ENCODE measurements at regions not wholly inside any gene's neighbourhood (a gene's known extent, or its start where the extent isn't known, plus 50 kb on each side); places are given as distances from the start of the nearest gene placed in this dataset.
"Not testable (repeated sequence)": the region's sequence is repeated elsewhere in the genome, so short reads cannot be mapped to it uniquely, and the experiment has no call there.

- H3K4me3 ChIP-seq, result no peak overlapping the region
- H3K9me3 ChIP-seq, result no peaks in the 10 kb centered on the region
- H3K36me3 ChIP-seq, result no peaks in the 10 kb centered on the region
- no peaks in the 10 kb centered on the region for H3K27me3 ChIP-seq
- TF ChIP-seq POLR2A (IDR thresholded peaks at IDR 0.05), result no peak
- TF ChIP-seq CTCF (IDR thresholded peaks at IDR 0.05), result no peak
- intact Hi-C loops (cut with DNase I), result no loop called here
- 37 to 62% methylated on average over 2 of the region's 2 CpGs for WGBS, 2 donors
- H3K4me1 ChIP-seq, result no peaks in the 10 kb centered on the region
- H3K27ac ChIP-seq, result no peak overlapping the region
- no peak for DNase-seq
These were observed 99.0 kb upstream of the FOXQ1 start for GRCh38 chr6:1212919-1213318.

- not testable (repeated sequence) for H3K4me1 ChIP-seq
These were observed 99.8 kb upstream of the FOXQ1 start for GRCh38 chr6:1212138-1212537.

GRCh38 chr6:1210631-1211030 is 101.3 kb upstream of the FOXQ1 start:
- H3K9me3 ChIP-seq; intact Hi-C loops (cut with DNase I); DNase-seq; H3K27ac ChIP-seq; H3K4me1 ChIP-seq; H3K36me3 ChIP-seq; H3K4me3 ChIP-seq; H3K27me3 ChIP-seq: not testable (repeated sequence)
- 67 to 70% methylated on average over 1 of the region's 1 CpG for WGBS, 2 donors

More at GRCh38 chr6:1212138-1212537, 99.8 kb upstream of the FOXQ1 start:
- H3K4me3 ChIP-seq; H3K9me3 ChIP-seq; H3K27ac ChIP-seq; DNase-seq; H3K36me3 ChIP-seq; H3K27me3 ChIP-seq; intact Hi-C loops (cut with DNase I): not testable (repeated sequence)

- no peaks in the 10 kb centered on the region for H3K36me3 ChIP-seq
- no peak overlapping the region for H3K27ac ChIP-seq
- intact Hi-C loops (cut with DNase I), result no loop called here
- no peak for TF ChIP-seq POLR2A (IDR thresholded peaks at IDR 0.05)
- no peak for TF ChIP-seq CTCF (IDR thresholded peaks at IDR 0.05)
- WGBS, 2 donors, result 80 to 82% methylated on average over 2 of the region's 2 CpGs
- no peak for DNase-seq
- no peak overlapping the region for H3K4me3 ChIP-seq
- H3K4me1 ChIP-seq, result no peaks in the 10 kb centered on the region
- no peaks in the 10 kb centered on the region for H3K27me3 ChIP-seq
- H3K9me3 ChIP-seq, result no peaks in the 10 kb centered on the region
These were observed 103.0 kb upstream of the FOXQ1 start for GRCh38 chr6:1208876-1209275.

GRCh38 chr6:1203546-1203945 is 108.4 kb upstream of the FOXQ1 start:
- TF ChIP-seq CTCF (IDR thresholded peaks at IDR 0.05) (no peak), POLR2A (IDR thresholded peaks at IDR 0.05) (no peak)
- H3K4me1 ChIP-seq, result no peaks in the 10 kb centered on the region
- H3K9me3 ChIP-seq, result no peaks in the 10 kb centered on the region
- no peaks in the 10 kb centered on the region for H3K36me3 ChIP-seq
- 77 to 78% methylated on average over 4 to 5 of the region's 5 CpGs for WGBS, 2 donors
- no peak overlapping the region for H3K27ac ChIP-seq
- no peak for DNase-seq
- intact Hi-C loops (cut with DNase I), result no loop called here
- no peak overlapping the region for H3K4me3 ChIP-seq
- H3K27me3 ChIP-seq, result no peaks in the 10 kb centered on the region

GRCh38 chr6:1202201-1202600 is 109.7 kb upstream of the FOXQ1 start:
- H3K4me3 ChIP-seq, result no peak overlapping the region
- no peak overlapping the region for H3K27ac ChIP-seq
- 76 to 80% methylated on average over 7 of the region's 7 CpGs for WGBS, 2 donors
- no peak for TF ChIP-seq POLR2A (IDR thresholded peaks at IDR 0.05)
- no peak for TF ChIP-seq CTCF (IDR thresholded peaks at IDR 0.05)
- H3K4me1 ChIP-seq, result no peaks in the 10 kb centered on the region
- no peaks in the 10 kb centered on the region for H3K27me3 ChIP-seq
- intact Hi-C loops (cut with DNase I), result no loop called here
- H3K36me3 ChIP-seq, result no peaks in the 10 kb centered on the region
- DNase-seq, result no peak
- H3K9me3 ChIP-seq, result no peaks in the 10 kb centered on the region

All from esophagus squamous epithelium (tissue), 5 donors.